H9 (cell line): ENCODE measurements at regions not wholly inside any gene's neighbourhood (a gene's known extent, or its start where the extent isn't known, plus 50 kb on each side); places are given as distances from the start of the nearest gene placed in this dataset.

Experiments used
- DNase-seq: peaks from one replicate; pipeline ENCODE4 v3.0.0-alpha.2; 2017
- H2AFZ ChIP-seq: one replicate; pipeline ENCODE4 v1.6.1; 2013; ENCODE audit warnings: mild to moderate bottlenecking, low read length, control low read depth, moderate library complexity
- H2AK5ac ChIP-seq: 2 replicates; pipeline ENCODE4 v1.6.1; 2013; ENCODE audit warnings: low read length, control low read depth, mixed read lengths; ENCODE audit not compliant: insufficient read length
- H2BK120ac ChIP-seq: one replicate; pipeline ENCODE4 v1.6.1; 2013; ENCODE audit warnings: low read depth, mild to moderate bottlenecking, low read length, control low read depth, inconsistent platforms; ENCODE audit not compliant: poor library complexity, severe bottlenecking
- H2BK12ac ChIP-seq: 2 replicates; pipeline ENCODE4 v1.6.1; 2013; ENCODE audit warnings: low read length, control low read depth, mixed read lengths, low read depth; ENCODE audit not compliant: insufficient read length
- H2BK15ac ChIP-seq: 2 replicates; pipeline ENCODE4 v1.6.1; 2013; ENCODE audit warnings: low read depth, low read length, control low read depth
- H2BK20ac ChIP-seq: one replicate; pipeline ENCODE4 v1.6.1; 2013; ENCODE audit warnings: low read depth, mild to moderate bottlenecking, low read length, control low read depth, inconsistent platforms; ENCODE audit not compliant: poor library complexity, severe bottlenecking
- H2BK5ac ChIP-seq: 2 replicates; pipeline ENCODE4 v1.6.1; 2013; ENCODE audit warnings: low read length, control low read depth, mixed read lengths; ENCODE audit not compliant: insufficient read length
- H3K14ac ChIP-seq: 2 replicates; pipeline ENCODE4 v1.6.1; 2013; ENCODE audit warnings: low read length, control low read depth; ENCODE audit not compliant: insufficient read depth
- H3K18ac ChIP-seq: 2 replicates; pipeline ENCODE4 v1.6.1; 2013; ENCODE audit warnings: low read depth, mild to moderate bottlenecking, mixed read lengths, low read length, control low read depth; ENCODE audit not compliant: insufficient read length
- H3K23ac ChIP-seq: 2 replicates; pipeline ENCODE4 v1.6.1; 2013; ENCODE audit warnings: low read length, control low read depth, mixed read lengths, low read depth; ENCODE audit not compliant: insufficient read length
- H3K23me2 ChIP-seq: 2 replicates; pipeline ENCODE4 v1.6.1; 2013; ENCODE audit warnings: low read depth, mild to moderate bottlenecking, mixed read lengths, low read length, control low read depth; ENCODE audit not compliant: insufficient read length, poor library complexity, severe bottlenecking
- H3K27ac ChIP-seq: 2 replicates; pipeline ENCODE4 v1.5.1; 2013; ENCODE audit warnings: low read length, control low read depth, mixed read lengths, low read depth; ENCODE audit not compliant: insufficient read length
- H3K27me3 ChIP-seq: 2 replicates; pipeline ENCODE4 v1.6.1; 2013; ENCODE audit warnings: low read length, control low read depth, inconsistent platforms; ENCODE audit not compliant: insufficient read depth
- H3K4ac ChIP-seq: 2 replicates; pipeline ENCODE4 v1.6.1; 2013; ENCODE audit warnings: low read depth, mild to moderate bottlenecking, control low read depth, inconsistent platforms, low read length, moderate library complexity
- H3K4me1 ChIP-seq: 2 replicates; pipeline ENCODE4 v1.6.1; 2013; ENCODE audit warnings: low read length, control low read depth, inconsistent platforms; ENCODE audit not compliant: insufficient read depth
- H3K4me2 ChIP-seq: 2 replicates; pipeline ENCODE4 v1.6.1; 2013; ENCODE audit warnings: low read length, control low read depth, mixed read lengths; ENCODE audit not compliant: insufficient read length, insufficient read depth
- H3K56ac ChIP-seq: 2 replicates; pipeline ENCODE4 v1.6.1; 2013; ENCODE audit warnings: low read depth, mild to moderate bottlenecking, mixed read lengths, low read length, control low read depth; ENCODE audit not compliant: insufficient read length
- H3K79me1 ChIP-seq: 2 replicates; pipeline ENCODE4 v1.6.1; 2013; ENCODE audit warnings: low read depth, mild to moderate bottlenecking, moderate library complexity, low read length, control low read depth, inconsistent platforms; ENCODE audit not compliant: insufficient read depth, poor library complexity, severe bottlenecking
- H3K79me2 ChIP-seq: 2 replicates; pipeline ENCODE4 v1.6.1; 2013; ENCODE audit warnings: low read length, control low read depth, inconsistent platforms; ENCODE audit not compliant: insufficient read depth
- H3K9ac ChIP-seq: 2 replicates; pipeline ENCODE4 v1.6.1; 2013; ENCODE audit warnings: low read length, control low read depth, mixed read lengths; ENCODE audit not compliant: insufficient read length; ENCODE audit errors: extremely low read depth
- H3K9me3 ChIP-seq: one replicate; pipeline ENCODE4 v1.6.1; 2013; ENCODE audit warnings: low read depth, low read length, inconsistent platforms; ENCODE audit not compliant: control insufficient read depth
- H3T11ph ChIP-seq: one replicate; pipeline ENCODE4 v1.6.1; 2013; ENCODE audit warnings: mild to moderate bottlenecking, low read length, control low read depth, inconsistent platforms
- H4K20me1 ChIP-seq: one replicate; pipeline ENCODE4 v1.6.1; 2013; ENCODE audit not compliant: control insufficient read depth, insufficient read length, insufficient read depth
- H4K5ac ChIP-seq: 2 replicates; pipeline ENCODE4 v1.6.1; 2013; ENCODE audit warnings: low read depth, mild to moderate bottlenecking, mixed read lengths, low read length, control low read depth; ENCODE audit not compliant: insufficient read length
- H4K8ac ChIP-seq: replicated peaks from 2 replicates; pipeline ENCODE4 v1.6.1; 2013; ENCODE audit warnings: low read length, control low read depth, mixed read lengths, low read depth; ENCODE audit not compliant: insufficient read length
- H4K91ac ChIP-seq: 2 replicates; pipeline ENCODE4 v1.6.1; 2013; ENCODE audit warnings: low read depth, mild to moderate bottlenecking, moderate library complexity, mixed read lengths, low read length, control low read depth; ENCODE audit not compliant: insufficient read length
- H3K27ac Mint-ChIP-seq, 3 experiments: 2 replicates in 2 of 3; 3 replicates in 1 of 3; pipeline ENCODE4 v1.8.0; 2020 to 2021; ENCODE audit warnings: mixed read lengths in 3 of 3, mild to moderate bottlenecking in 1 of 3, moderate library complexity in 1 of 3
- H3K27me3 Mint-ChIP-seq: 2 replicates; pipeline ENCODE4 v1.8.0; 2021; ENCODE audit warnings: low read depth, mild to moderate bottlenecking, moderate library complexity, mixed read lengths
- H3K36me3 Mint-ChIP-seq, 3 experiments: 2 replicates in 2 of 3; 3 replicates in 1 of 3; pipeline ENCODE4 v1.8.0; 2020 to 2021; ENCODE audit warnings: low read depth in 3 of 3, mixed read lengths in 3 of 3; ENCODE audit not compliant: insufficient read depth in 1 of 3
- H3K4me1 Mint-ChIP-seq, 2 experiments: 2 replicates each; pipeline ENCODE4 v1.8.0; 2020; ENCODE audit warnings: mixed read lengths in 2 of 2
- H3K4me3 Mint-ChIP-seq, 2 experiments: 2 replicates in 1 of 2; 3 replicates in 1 of 2; pipeline ENCODE4 v1.8.0; 2020 to 2021; ENCODE audit warnings: mild to moderate bottlenecking in 2 of 2, mixed read lengths in 2 of 2, moderate library complexity in 1 of 2
- H3K9me3 Mint-ChIP-seq, 2 experiments: 2 replicates in 1 of 2; 3 replicates in 1 of 2; pipeline ENCODE4 v1.8.0; 2020; ENCODE audit warnings: mild to moderate bottlenecking in 2 of 2, mixed read lengths in 2 of 2, moderate library complexity in 1 of 2
- CTCF ChIP-seq: fragments of 200-600 bp; sonication (generic); conservative IDR thresholded peaks from 3 replicates; pipeline ENCODE4 v1.8.0; 2021; ENCODE audit warnings: antibody characterized with exemption, mild to moderate bottlenecking
- WGBS: extraction: QIAGEN DNeasy Blood & Tissue Kit; methylation state at CpG from one replicate; pipeline ENCODE4 v1.1.7; 2013; ENCODE audit warnings: missing lambda C conversion rate, low lambda C conversion rate, mixed read lengths; ENCODE audit not compliant: insufficient read length; ENCODE audit errors: extremely low coverage; 5-methylcytosine and 5-hydroxymethylcytosine counted together

GRCh38 chr1:157202331-157202730 lies 64.1 kb upstream of the ETV3 start:
- no peak overlapping the region for H2AK5ac ChIP-seq
- H3K9me3 ChIP-seq = no peaks in the 10 kb centered on the region
- H4K20me1 ChIP-seq = no peaks in the 10 kb centered on the region
- no peak overlapping the region for H3K56ac ChIP-seq
- no peak overlapping the region for H3K23ac ChIP-seq
- H3K4me2 ChIP-seq = no peak overlapping the region
- no peak overlapping the region for H4K8ac ChIP-seq
- Mint-ChIP-seq H3K4me3 (no peak overlapping the region), H3K4me1 (peaks cover 12 to 15% of the 10 kb centered on the region in 2 experiments), H3K27ac (no peak overlapping the region), H3K27me3 (peaks cover 3% of the 10 kb centered on the region; the same call in 1 of the 2 replicates), H3K9me3 (0 out of 5 replicates have a peak, but pooled peaks cover 0 to 2% of the 10 kb centered on the region in 2 experiments), H3K36me3 (no peaks in the 10 kb centered on the region)
- no CpG with 5 or more reads among the region's 5 CpGs for WGBS
- no peak overlapping the region for H3K4ac ChIP-seq
- H2BK5ac ChIP-seq = no peak overlapping the region
- H3K79me2 ChIP-seq = no peaks in the 10 kb centered on the region
- H3K23me2 ChIP-seq = no peaks in the 10 kb centered on the region
- H3T11ph ChIP-seq = no peak overlapping the region
- no peak for TF ChIP-seq CTCF
- H2BK120ac ChIP-seq = no peak overlapping the region
- H2AFZ ChIP-seq = no peak overlapping the region
- no peak for DNase-seq
- no peak overlapping the region for H2BK15ac ChIP-seq
- H4K91ac ChIP-seq = no peak overlapping the region
- H3K4me1 ChIP-seq = no peaks in the 10 kb centered on the region
- H3K18ac ChIP-seq = no peak overlapping the region
- no peak overlapping the region for H3K27ac ChIP-seq
- no peak overlapping the region for H2BK12ac ChIP-seq
- no peak overlapping the region for H2BK20ac ChIP-seq
- H3K79me1 ChIP-seq = no peaks in the 10 kb centered on the region
- H3K27me3 ChIP-seq = no peaks in the 10 kb centered on the region
- no peak overlapping the region for H3K9ac ChIP-seq
- no peak overlapping the region for H4K5ac ChIP-seq
- H3K14ac ChIP-seq = no peak overlapping the region
